SU-DHL-6 (cell line): ENCODE measurements at regions not wholly inside any gene's neighbourhood (a gene's known extent, or its start where the extent isn't known, plus 50 kb on each side); places are given as distances from the start of the nearest gene placed in this dataset.

Experiments
- H2AFZ ChIP-seq: fragments of 200-600 bp; sonication (generic); 2 replicates; pipeline ENCODE4 v1.6.1; 2014; ENCODE audit warnings: low read depth, mild to moderate bottlenecking, moderate library complexity, mixed read lengths, antibody characterized with exemption, low read length; ENCODE audit not compliant: severe bottlenecking
- H3F3A ChIP-seq: fragments of 200-600 bp; shearing (Covaris generic); 2 replicates; pipeline ENCODE4 v1.6.0; 2016; ENCODE audit warnings: antibody characterized with exemption, mild to moderate bottlenecking; ENCODE audit not compliant: insufficient read depth
- H3K27ac ChIP-seq: fragments of 200-600 bp; sonication (generic); 2 replicates; pipeline ENCODE4 v1.5.1; 2016; ENCODE audit warnings: low read depth, mild to moderate bottlenecking, low read length, moderate library complexity, mixed read lengths
- H3K27me3 ChIP-seq: fragments of 200-600 bp; sonication (generic), shearing (Covaris generic); 2 replicates; pipeline ENCODE4 v1.6.0; 2014; ENCODE audit warnings: mild to moderate bottlenecking, low read length
- H3K36me3 ChIP-seq: fragments of 200-600 bp; sonication (generic); 2 replicates; pipeline ENCODE4 v1.6.1; 2014; ENCODE audit warnings: mild to moderate bottlenecking, low read length, mixed read lengths
- H3K4me2 ChIP-seq: fragments of 300-600, 200-600 bp; shearing (Covaris generic), sonication (generic); 2 replicates; pipeline ENCODE4 v1.6.0; 2014; ENCODE audit warnings: low read length, low read depth, mild to moderate bottlenecking; ENCODE audit not compliant: poor library complexity, severe bottlenecking
- H3K4me3 ChIP-seq: fragments of 200-600 bp; sonication (generic); 2 replicates; pipeline ENCODE4 v1.5.1; 2014; ENCODE audit warnings: antibody characterized with exemption, low read length, mild to moderate bottlenecking, mixed read lengths; ENCODE audit not compliant: insufficient read depth, poor library complexity, severe bottlenecking
- H3K79me2 ChIP-seq: fragments of 200-600 bp; sonication (generic); 2 replicates; pipeline ENCODE4 v1.6.1; 2014; ENCODE audit warnings: mild to moderate bottlenecking, low read length, moderate library complexity; ENCODE audit not compliant: insufficient read depth
- H3K9ac ChIP-seq: fragments of 200-600 bp; sonication (generic); 2 replicates; pipeline ENCODE4 v1.7.0; 2014; ENCODE audit warnings: mild to moderate bottlenecking, low read length
- H3K9me2 ChIP-seq: fragments of 200-600 bp; sonication (generic); replicated peaks from 2 replicates; pipeline ENCODE4 v1.6.1; 2014; ENCODE audit warnings: low read length; ENCODE audit not compliant: insufficient read depth
- H3K9me3 ChIP-seq: fragments of 200-600 bp; sonication (generic); 2 replicates; pipeline ENCODE4 v1.6.1; 2014; ENCODE audit warnings: low read length, mixed read lengths; ENCODE audit not compliant: insufficient read depth
- H4K20me1 ChIP-seq: fragments of 200-600 bp; sonication (generic); 2 replicates; pipeline ENCODE4 v1.6.1; 2014; ENCODE audit warnings: low read depth, mild to moderate bottlenecking, antibody characterized with exemption, low read length, moderate library complexity, mixed read lengths
- EZH2phosphoT487 ChIP-seq: fragments of 200-600 bp; sonication (generic), shearing (Covaris generic); conservative IDR thresholded peaks from 2 replicates; pipeline ENCODE4 v1.6.1; 2018; ENCODE audit warnings: mild to moderate bottlenecking, antibody characterized with exemption, low read length, moderate library complexity, mixed read lengths
- TF ChIP-seq, protein P1 (sequence below): fragments of 200-600 bp; sonication (generic); IDR thresholded peaks from one replicate; pipeline ENCODE4 v1.5.1; 2017; ENCODE audit warnings: antibody characterized with exemption, mild to moderate bottlenecking, low read length, moderate library complexity; ENCODE audit not compliant: insufficient read depth, poor library complexity, severe bottlenecking

DNA sequence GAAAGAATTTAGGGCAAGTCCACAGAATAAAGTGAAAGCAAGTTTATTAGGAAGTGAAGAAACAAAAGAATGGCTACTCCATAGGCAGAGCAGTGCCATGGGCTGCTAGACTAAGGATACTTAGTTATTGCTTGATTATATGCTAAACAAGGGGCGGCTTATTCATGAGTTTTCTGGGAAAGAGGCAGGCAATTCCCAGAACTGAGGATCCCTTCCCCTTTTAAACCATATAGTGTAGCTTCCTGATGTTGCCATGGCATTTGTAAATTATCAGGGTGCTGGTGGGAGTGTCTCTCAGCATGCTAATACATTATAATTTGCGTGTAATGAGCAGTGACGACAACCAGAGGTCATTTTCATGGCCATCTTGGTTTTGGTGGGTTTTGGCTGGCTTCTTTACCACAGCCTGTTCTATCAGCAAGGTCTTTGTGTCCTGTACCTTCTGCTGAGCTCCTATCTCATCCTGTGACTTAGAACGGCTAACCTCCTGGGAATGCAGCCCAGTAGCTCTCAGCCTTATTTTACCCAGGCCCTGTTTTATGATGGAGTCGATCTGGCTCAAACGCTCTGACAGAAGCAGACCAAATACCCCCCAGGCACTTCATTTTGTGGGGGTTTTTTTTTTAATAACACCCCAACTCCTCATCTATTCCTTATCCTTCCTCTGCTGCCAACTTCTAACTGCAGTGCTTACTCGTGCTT, 103.0 kb upstream of the RARB start:
- Histone ChIP-seq H4K20me1 (no peaks in the 10 kb centered on the region), H3K27ac (no peak overlapping the region), H3K9ac (no peak overlapping the region), H3K36me3 (no peaks in the 10 kb centered on the region), H3K9me3 (no peaks in the 10 kb centered on the region), H3K4me2 (no peak overlapping the region), H2AFZ (no peak overlapping the region), H3K9me2 (no peaks in the 10 kb centered on the region), H3F3A (no peaks in the 10 kb centered on the region), H3K27me3 (no peaks in the 10 kb centered on the region), H3K79me2 (no peaks in the 10 kb centered on the region), H3K4me3 (no peak overlapping the region)
- TF ChIP-seq, protein P1, sequence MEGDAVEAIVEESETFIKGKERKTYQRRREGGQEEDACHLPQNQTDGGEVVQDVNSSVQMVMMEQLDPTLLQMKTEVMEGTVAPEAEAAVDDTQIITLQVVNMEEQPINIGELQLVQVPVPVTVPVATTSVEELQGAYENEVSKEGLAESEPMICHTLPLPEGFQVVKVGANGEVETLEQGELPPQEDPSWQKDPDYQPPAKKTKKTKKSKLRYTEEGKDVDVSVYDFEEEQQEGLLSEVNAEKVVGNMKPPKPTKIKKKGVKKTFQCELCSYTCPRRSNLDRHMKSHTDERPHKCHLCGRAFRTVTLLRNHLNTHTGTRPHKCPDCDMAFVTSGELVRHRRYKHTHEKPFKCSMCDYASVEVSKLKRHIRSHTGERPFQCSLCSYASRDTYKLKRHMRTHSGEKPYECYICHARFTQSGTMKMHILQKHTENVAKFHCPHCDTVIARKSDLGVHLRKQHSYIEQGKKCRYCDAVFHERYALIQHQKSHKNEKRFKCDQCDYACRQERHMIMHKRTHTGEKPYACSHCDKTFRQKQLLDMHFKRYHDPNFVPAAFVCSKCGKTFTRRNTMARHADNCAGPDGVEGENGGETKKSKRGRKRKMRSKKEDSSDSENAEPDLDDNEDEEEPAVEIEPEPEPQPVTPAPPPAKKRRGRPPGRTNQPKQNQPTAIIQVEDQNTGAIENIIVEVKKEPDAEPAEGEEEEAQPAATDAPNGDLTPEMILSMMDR: no peak
- no peak for TF ChIP-seq EZH2phosphoT487

- no peak overlapping the region for H3K4me2 ChIP-seq
- H3K27me3 ChIP-seq: no peaks in the 10 kb centered on the region
- H2AFZ ChIP-seq: no peak overlapping the region
- TF ChIP-seq, protein P1: no peak
- no peak for TF ChIP-seq EZH2phosphoT487
- H4K20me1 ChIP-seq: no peaks in the 10 kb centered on the region
- no peak overlapping the region for H3K4me3 ChIP-seq
- H3F3A ChIP-seq: no peaks in the 10 kb centered on the region
- H3K9ac ChIP-seq: no peak overlapping the region
- no peaks in the 10 kb centered on the region for H3K9me2 ChIP-seq
- H3K9me3 ChIP-seq: no peaks in the 10 kb centered on the region
- no peaks in the 10 kb centered on the region for H3K36me3 ChIP-seq
- H3K27ac ChIP-seq: no peak overlapping the region
- H3K79me2 ChIP-seq: no peaks in the 10 kb centered on the region
Observed at GRCh38 chr3:25335356-25335755, 92.7 kb upstream of the RARB start.

GRCh38 chr3:25338158-25338725, 89.8 kb upstream of the RARB start:
- Histone ChIP-seq H3K27ac (no peak overlapping the region), H3K36me3 (no peaks in the 10 kb centered on the region), H3K9me2 (no peaks in the 10 kb centered on the region), H3K27me3 (no peaks in the 10 kb centered on the region), H3K4me3 (no peak overlapping the region), H3K79me2 (no peaks in the 10 kb centered on the region), H3K4me2 (no peak overlapping the region), H3K9ac (no peak overlapping the region), H2AFZ (no peak overlapping the region), H3K9me3 (no peaks in the 10 kb centered on the region), H4K20me1 (no peaks in the 10 kb centered on the region), H3F3A (no peaks in the 10 kb centered on the region)
- no peak for TF ChIP-seq EZH2phosphoT487

DNA sequence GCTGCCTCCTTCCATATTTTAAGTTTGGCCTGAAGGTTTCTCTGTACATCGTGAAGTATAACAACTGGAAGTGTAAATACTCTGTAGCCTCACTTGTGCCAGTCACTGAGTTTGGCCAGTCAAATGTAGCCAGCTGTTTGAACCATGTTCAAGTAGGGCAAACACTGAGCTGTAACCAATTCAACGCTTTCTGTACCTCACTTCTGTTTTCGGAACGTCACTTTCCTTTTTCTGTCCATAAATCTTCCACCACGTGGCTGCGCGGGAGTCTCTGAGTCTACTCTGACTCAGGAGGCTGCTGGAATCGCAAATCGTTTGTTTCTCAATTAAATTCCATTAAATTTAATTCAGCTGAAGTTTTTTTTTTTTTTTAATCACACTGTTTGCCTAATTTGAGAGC, 88.8 kb upstream of the RARB start:
- no peak overlapping the region for H2AFZ ChIP-seq
- H3K9me2 ChIP-seq: no peaks in the 10 kb centered on the region
- H3K27me3 ChIP-seq: no peaks in the 10 kb centered on the region
- H3K36me3 ChIP-seq: no peaks in the 10 kb centered on the region
- no peaks in the 10 kb centered on the region for H3K79me2 ChIP-seq
- no peak overlapping the region for H3K27ac ChIP-seq
- TF ChIP-seq, protein P1: no peak
- TF ChIP-seq EZH2phosphoT487: no peak
- no peaks in the 10 kb centered on the region for H3F3A ChIP-seq
- H4K20me1 ChIP-seq: no peaks in the 10 kb centered on the region
- no peak overlapping the region for H3K4me2 ChIP-seq
- no peaks in the 10 kb centered on the region for H3K9me3 ChIP-seq
- no peak overlapping the region for H3K4me3 ChIP-seq
- no peak overlapping the region for H3K9ac ChIP-seq
